Activated CD8-positive, alpha-beta memory T cell treated with anti-CD3 and anti-CD28 coated beads, Interleukin-2, amount 50 U/mL, for 48 hours (primary cell): ENCODE measurements at regions not wholly inside any gene's neighbourhood (a gene's known extent, or its start where the extent isn't known, plus 50 kb on each side); places are given as distances from the start of the nearest gene placed in this dataset.
"Not testable (repeated sequence)": the region's sequence is repeated elsewhere in the genome, so short reads cannot be mapped to it uniquely, and the experiment has no call there.

Source experiments
- DNase-seq: peaks from one replicate; pipeline ENCODE4 v3.0.0-alpha.2; 2020

GRCh38 chr11:103585911-103586310, 450.5 kb upstream of the DDI1 start:
- no peak for DNase-seq

- no peak for DNase-seq
Measured at GRCh38 chr11:103586756-103587155, 449.7 kb upstream of the DDI1 start.

DNA sequence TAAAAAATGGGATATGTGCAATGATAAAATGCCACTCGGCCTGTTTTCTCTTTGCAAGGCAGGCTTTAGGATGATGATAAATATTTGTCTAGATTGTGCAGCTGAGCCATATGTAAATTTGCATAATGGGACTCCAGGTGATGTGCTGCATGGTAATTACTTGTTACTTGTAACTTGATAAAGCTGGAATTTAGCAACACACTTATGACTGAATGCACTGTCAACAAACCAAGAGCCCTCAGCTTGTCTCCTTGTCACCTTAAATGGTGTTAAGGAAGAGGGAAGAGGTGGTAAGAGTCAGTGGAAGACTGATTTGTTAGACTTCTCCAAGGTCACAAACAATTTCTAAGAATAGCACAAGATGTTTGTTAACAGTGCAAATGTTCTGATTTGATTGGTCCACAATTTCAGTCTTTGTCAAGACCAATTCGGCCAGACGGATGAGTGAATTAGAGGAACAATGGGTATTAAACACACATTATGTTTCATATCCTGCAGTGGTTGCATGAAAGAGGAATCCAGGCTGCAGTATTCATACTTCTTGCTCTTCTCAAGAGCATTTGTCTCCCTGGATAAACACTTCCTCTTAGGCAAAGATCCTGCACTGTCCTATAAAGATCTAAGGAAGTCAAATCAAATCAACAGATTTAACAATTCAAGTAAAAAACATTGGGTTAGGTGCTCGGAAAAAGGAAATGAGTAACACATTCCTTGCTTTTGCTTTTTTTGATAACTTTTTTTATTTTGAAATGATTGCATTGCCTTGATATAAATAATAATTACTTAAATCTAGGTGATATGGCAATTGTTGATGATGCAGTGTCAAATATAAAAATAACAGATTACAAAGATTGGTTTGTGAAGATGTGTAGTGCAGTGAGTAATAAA, 448.3 kb upstream of the DDI1 start:
- no peak for DNase-seq

DNA sequence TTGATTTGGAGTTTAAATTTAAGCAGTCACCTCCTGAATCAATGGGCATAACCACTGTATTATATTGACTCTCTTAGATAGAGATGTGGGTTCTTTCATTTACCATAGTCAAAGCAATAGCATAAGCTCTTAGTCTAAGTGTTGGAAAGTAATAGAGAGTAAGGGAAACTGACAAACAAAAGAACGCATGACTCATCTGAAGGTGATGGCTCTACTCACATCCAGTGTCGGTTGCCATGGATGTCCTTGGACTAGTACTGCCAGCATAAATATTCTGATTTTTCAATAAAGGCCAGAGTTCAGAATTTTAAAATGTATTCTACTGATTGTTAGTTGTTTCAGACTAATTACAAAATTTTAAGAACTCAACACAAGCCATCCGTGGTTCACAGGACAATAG, 444.9 kb upstream of the DDI1 start:
- no peak for DNase-seq

GRCh38 chr11:103594283-103594682, 442.2 kb upstream of the DDI1 start:
- no peak for DNase-seq

DNA sequence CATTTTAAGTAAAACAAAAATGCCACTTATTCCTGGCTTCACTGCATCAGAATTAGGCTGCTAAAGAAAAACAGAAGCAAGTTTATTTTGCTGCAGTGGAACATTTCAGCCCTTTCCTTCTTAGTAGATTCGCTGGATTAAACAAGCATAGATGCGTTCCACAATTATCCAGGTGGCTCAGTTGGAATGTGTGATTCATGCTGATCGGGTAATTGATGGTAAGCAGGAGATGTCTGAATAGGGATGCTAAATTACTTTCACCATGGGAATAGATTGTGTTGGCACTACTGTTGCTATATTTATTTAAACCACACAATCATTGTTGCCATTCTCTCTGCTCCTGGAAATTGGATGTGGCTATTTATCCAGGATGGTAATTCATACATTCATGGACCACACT, 440.1 kb upstream of the DDI1 start:
- DNase-seq, result no peak

- DNase-seq, result no peak
Measured at GRCh38 chr11:103601225-103601846, 435.1 kb upstream of the DDI1 start.

- DNase-seq, result no peak
Measured at GRCh38 chr11:103602840-103603239, 433.6 kb upstream of the DDI1 start.

DNA sequence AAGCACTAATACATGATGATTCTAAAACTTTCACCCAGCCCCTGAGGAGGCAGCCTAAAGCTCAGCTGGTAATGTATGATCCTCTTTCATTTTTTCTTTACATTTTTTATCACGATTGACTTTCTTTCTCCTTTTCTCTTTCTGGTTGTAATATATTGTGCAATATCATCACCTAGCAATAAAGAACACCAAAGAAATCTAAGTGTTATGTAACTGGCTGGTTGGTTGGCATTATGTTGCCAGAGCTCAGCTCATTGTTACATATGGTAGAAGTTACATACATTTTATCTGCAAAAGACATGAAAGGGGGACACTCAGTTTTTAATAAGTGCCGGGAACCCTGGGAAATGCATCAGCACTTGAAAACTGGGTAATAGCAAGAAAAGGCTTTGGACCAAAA, 432.1 kb upstream of the DDI1 start:
- DNase-seq, result no peak

DNA sequence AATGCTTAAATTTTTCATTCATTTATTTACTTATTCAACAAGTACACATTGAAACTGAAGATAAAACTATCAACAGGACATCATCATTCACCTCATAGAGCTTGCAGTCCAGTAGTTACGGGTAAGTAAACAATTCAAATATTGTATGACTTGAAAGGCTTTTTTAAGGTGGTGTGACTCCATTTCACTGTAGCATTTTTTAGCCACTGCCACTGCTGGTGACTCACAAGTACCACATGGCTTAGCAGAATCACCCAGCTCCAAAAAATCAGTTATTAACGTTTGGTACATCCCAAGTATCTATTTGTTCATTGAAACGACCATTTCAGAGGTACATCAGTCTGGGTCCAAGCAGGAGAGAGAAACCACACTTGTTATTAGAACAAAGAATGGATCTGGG, 427.9 kb upstream of the DDI1 start:
- no peak for DNase-seq

DNA sequence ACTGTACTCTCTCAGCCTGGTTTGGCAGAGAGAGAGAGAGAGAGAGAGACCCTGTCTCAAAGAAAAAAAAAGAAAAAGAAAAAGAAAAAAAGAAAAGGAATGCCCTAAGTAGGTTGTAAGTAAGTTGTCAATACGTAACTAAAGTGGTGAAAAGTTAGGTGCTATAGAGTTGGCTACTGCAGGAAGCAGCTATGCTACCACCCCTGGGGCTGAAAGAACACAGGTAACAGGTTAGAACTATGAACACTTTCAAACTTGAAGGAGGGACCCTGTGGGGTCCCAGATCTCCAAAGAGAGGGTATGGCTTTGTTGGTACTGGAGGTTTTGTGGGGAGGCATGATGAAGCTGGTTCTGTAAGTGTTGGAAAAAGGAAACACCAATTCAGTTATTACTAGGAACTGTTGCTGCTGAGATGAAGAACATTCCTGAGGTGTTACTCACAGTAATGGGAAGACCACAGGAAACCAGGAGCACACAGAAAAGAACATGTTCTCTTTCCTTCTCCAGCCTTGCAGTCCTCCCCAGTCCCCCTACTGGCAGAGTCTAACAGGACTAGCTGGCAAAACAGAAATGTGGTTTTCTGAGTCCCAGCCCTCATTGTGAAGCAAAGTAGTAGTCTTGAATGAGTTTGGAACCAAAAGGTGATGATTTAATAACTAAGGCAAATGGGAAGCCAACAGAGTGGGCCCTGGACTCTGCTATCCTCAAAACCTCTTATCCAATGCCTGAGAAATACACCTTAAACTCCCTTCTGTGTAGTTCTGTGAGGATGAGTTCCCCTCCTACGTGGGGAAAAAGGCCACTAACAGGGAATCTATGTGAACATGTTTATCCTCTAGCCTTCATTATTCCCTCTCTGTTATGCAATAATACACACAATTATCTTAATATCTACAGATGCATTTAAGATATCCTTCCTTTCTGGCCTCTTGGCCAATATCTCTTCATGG, 427.0 kb upstream of the DDI1 start:
- DNase-seq, result no peak

DNA sequence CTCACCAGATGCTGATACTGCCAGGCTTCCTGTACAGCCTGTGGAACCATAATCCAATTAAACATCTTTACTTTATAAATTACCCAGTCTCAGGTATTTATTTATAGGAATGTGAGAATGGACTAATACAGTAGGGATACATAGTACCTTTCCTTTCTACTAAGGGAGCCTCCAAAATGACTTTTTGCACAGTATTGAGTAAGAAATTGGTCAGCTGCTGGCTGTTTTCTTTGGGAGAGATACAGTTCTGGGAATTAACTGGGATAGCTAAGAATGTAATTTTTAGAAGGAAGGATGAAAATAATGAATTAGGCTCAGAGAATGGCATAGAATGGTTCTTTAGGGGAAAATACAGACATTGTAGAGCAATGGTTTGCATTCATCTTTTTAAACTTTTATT, 426.0 kb upstream of the DDI1 start:
- DNase-seq, result no peak

DNA sequence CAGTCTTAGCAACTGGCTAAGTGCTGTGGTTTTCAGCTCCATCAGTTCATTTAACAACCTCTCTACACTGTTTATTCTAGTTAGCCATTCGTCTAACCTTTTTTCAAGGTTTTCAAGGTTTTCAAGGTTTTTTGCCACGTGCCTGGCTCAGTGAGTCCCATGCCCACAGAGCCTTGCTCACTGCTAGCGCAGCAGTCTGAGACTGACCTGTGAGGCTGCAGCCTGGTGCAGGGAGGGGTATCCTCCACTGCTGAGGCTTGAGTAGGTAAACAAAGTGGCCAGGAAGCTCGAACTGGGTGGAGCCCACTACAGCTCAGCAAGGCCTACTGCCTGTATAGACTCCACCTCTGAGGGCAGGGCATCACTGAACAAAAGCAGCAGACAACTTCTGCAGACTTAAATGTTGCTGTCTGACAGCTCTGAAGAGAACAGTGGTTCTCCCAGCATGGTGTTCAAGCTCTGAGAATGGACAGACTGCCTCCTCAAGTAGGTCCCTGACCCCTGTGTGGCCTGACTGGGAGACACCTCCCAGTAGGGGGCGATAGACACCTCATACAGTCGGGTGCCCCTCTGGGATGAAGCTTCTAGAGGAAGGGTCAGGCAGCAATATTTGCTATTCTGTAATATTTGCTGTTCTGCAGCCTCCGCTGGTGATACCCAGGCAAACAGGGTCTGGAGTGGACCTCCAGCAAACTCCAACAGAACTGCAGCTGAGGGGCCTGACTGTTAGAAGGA, 424.7 kb upstream of the DDI1 start:
- not testable (repeated sequence) for DNase-seq

- DNase-seq, result not testable (repeated sequence)
Measured at GRCh38 chr11:103612451-103612850, 424.0 kb upstream of the DDI1 start.

DNA sequence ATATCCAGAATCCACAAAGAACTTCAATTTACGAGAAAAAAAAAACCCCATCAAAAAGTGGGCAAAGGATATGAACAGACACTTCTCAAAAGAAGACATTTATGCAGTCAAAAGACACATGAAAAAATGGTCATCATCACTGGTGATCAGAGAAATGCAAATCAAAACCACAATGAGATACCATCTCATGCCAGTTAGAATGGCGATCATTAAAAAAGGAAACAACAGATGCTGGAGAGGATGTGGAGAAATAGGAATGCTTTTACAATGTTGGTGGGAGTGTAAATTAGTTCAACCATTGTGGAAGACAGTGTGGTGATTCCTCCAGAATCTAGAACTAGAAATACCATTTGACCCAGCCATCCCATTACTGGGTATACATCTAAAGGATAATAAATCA, 419.9 kb upstream of the DDI1 start:
- DNase-seq, result not testable (repeated sequence)

DNA sequence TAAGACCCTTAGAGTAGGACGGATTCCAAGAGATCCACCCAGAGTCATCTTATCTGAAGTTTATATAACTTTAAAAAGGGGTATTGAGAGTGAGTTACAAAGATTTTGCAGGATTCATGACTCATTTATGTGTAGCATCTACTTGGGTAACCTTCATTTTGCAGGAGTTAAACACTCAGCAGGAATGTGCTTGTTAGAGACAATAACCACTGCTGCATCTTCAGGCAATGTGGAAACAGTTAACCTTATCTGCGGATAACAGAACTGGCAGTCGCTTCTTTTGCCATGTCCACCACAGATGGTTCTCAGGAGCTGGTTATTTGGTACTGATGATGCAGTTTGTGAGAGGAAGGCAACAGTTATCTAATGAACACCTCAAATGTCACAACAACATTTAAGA, 417.9 kb upstream of the DDI1 start:
- no peak for DNase-seq

DNA sequence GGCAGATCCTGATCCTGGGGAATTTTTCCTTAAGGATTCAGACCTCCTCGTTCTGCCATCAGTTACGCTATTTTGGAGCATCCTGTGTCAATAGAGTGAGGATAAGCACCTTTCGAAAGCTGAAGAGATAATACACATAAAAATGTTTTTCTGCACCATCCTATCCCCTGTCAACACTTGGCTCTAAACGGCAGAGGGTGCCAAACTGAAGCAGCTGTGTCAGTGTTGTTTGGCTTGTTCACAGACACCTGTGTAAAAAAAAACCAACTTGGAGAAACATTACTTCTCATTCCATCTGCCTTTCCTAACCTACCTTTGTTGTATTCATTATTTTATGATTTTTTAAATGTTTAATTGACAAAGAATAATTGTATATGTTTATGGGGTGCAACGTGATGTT, 417.0 kb upstream of the DDI1 start:
- DNase-seq, result no peak

DNA sequence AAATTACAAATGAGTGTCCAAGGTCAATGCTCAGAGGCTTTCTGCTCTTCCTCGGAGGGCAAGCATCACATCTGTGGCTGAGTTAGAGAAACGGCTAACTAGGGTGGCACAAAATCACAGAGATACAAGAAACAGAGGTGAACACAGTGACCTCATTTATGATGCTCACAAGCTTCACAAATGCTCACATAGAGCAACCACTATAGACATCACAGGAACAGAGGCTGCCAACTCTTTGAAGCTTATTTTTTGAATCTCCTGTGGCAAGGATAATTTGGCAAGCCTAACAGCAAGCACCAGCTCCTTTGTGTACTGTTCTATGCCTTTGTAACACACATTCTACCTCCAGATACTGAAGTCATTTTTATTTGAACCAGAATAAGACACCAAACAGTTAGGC, 416.5 kb upstream of the DDI1 start:
- DNase-seq, result no peak

GRCh38 chr11:103622296-103622695, 414.1 kb upstream of the DDI1 start:
- no peak for DNase-seq

DNA sequence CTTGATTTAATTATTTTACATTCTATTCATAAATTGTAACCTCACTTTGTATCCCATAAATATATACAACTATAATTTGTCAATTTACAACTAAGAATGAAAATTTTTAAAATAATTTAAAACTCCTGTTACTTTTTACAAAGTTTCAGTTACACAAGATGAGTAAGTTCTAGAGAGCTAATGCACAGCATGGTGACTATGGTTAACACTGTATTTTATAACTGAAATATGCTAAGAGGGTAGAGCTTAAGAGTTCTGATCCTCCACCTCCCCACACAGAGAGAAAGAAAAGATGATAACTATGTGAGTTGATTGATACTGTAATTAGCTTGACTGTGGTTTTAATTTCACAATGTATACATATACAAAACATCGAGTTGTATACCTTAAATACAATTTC, 412.5 kb upstream of the DDI1 start:
- no peak for DNase-seq

DNA sequence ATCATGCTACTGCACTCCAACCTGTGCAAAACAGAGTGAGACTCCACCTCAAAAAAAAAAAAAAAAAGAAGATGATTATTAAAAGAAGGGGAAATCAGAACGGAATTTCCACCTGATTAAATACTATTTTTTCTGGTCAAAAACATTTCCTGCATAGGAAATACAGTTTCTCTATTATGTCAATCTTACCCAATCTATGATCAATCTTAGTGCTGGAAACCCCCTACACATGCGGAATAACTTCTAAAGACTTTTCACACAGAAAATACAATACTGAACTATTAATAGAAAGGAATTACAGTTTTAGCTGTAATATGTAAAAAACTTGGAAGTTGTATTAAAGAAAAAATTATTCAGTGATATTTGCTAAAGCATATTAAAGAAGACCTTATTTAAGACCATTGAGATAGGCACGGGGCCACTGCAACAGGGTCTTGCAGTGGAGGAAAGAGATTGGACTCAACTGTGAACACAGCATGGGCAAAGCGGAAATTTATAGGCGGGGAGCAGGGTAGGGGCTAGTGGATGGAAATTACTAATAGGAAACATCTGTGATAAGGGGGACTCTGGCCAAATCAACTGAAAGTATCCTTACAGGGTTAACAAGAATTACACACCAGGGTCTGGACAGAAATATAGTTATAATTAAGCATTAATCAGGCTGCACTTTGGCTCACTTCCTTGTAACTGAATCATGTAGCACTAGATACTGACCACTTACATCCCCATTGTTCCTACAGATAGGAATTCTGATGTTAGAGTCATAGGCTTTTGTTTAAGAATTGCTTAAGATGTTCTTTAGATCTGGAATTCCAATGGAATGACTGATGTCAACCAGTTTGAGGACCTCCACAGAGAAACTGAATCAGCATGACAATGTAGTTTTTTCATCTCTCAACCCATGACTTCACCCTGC, 411.5 kb upstream of the DDI1 start:
- no peak for DNase-seq

DNA sequence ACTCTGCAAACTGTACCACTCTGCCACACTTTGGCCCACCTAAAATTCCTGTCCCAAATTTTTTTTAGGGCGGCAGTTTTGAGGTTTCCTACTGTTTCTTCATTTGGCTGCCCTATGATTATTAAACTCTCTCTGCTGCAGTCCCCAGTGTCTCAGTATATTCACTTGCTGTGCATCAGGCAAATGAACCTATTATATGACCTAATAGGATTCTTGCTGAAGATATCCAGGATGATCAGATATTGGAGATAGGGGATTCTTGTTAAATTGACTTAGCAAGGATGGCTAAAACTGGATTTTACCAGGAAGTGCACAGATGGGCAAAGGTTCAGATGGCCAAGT, 410.8 kb upstream of the DDI1 start:
- no peak for DNase-seq
